Kidney capillary endothelial cell (primary cell): ENCODE measurements at regions not wholly inside any gene's neighbourhood (a gene's known extent, or its start where the extent isn't known, plus 50 kb on each side); places are given as distances from the start of the nearest gene placed in this dataset.

ENCODE experiments used
- DNase-seq: peaks from one replicate; pipeline ENCODE4 v3.0.0-alpha.2; 2018; ENCODE audit warnings: low spot score

DNA sequence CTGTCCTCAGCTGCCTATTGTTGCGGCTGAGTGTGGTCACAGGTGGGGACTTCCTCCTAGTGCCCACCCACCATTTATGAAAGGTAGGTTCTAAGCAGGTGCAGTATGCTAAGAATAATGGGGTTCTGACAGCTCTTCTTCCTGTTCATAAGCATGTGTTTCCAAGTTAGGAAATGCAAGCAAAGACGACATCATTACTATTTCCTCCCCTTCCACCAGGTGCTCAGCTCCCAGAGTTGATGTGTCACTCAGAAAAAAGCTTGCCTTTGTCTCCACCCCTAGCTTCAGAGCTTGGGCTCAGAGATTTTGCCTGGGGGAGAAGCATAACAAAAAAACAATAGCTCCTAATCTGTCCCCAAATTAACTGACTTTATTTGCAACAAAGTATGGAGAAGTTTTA, 1076.7 kb downstream of the NR2F1-AS1 start:
- no peak for DNase-seq

DNA sequence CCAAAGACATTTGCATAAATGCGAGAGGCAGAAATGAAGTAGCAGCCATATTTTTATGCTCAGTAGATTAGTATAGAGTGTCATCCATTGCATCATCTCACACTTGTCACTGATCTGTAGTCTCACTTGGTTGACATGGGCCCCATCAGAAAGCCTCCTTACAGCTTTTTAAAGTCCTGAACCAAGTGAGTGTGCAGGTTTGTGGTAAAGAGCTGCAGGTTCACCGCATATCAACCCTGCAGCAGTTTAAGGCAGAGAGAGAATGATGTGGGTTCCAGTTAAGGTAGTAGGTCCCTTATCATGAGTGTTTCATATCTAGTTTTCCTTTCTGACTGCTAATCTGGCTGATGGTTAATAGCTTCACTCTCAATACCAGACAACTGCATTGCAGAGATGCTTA, 1080.3 kb downstream of the NR2F1-AS1 start:
- no peak for DNase-seq

DNA sequence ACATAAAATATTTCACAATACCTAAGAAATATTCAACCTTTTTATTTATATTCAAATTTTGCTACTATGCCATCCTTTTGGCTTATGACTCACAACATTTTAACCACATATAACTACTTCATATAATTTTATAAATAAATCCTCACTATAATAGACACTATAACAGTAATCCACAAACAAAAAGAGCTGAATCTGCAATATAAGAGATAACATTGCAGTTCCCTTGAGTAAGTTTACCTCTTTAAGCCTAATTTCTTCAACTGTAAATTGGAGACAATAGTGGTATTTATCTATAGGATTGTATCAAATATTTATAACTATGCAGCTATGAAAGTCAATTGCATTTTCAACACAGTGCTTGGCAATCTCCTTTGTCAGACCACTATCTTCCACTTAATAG, 1084.5 kb downstream of the NR2F1-AS1 start:
- DNase-seq: no peak

DNA sequence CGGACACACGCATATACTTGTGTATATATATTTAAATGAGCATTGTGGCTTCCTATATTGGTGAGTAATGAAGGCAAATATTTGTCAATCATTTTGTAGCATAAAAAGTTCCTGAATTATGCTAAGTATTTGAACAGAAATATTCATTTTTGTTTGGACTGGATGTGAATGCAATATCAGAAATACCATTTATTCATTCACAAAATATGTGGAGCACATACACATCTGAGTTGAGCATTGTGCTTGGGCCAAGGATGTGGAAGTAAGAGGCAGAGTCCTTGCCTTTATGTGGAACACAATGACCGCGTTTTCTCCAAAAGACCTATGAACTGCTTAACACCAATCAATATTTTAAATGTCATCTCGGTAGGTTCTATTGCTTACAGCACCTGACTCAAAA, 1086.5 kb downstream of the NR2F1-AS1 start:
- no peak for DNase-seq

DNA sequence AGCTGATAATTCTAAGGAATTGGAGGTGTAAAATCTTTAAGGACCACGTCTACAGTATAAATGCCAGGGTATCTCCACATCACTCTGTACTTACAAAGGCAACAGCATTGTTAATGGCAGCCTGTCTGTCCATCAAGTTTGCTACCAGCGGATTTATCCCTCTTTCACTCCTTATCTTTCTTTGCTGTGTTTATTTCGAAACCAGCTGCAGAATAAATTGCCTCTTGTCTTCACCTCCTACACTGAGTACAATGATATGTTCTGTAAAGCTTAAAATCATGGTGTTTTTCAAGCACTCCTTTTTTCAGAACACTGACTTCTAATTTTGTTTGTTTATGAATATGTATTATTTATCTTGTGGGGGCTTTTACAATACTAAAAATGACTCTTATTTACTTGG, 1088.1 kb downstream of the NR2F1-AS1 start:
- DNase-seq: no peak

DNA sequence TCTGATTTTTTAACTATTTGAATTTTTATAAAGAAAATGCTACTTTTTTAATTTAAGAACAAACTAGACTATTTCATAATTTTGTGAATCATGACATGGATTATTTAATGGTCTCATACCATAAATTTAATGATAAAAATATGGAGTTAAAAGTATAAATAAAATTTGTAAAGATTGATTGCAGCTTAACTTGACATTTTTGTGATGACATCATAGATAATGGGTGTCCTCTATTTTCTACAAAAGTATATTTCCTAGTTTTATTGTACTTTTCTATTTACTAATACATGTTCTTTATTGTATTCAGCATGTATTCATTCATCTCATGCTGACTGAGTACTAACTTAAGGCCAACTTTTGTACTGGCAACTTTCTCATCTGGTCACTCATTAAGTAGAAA, 1096.5 kb downstream of the NR2F1-AS1 start:
- DNase-seq: no peak

DNA sequence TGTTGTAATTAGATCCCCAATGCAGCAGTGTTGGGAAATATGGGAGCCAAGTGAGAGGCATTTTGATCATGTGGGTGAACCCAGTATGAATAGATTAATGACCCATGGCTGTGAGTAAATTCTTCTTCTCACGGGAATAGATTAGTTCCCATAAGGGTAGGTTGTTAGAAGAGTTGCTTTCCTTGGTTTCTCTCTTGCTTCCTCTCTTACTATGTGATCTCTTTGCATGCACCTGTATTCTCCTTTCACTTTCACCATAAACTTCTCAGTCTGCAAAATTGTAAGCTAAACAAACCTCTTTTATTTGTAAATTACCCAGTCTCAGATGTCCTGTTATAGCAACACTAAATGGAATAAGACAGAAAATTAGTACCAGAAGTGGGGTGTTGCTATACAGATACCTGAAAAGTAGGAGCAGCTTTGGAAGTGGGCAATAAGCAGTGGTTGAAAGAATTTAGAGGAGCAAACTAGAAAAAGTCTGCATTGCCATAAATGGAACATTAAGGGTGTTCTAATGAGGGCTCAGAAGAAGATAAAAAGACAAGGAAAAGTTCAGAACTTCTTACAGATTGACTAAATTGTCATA, 1090.0 kb upstream of the ARRDC3 start:
- no peak for DNase-seq

DNA sequence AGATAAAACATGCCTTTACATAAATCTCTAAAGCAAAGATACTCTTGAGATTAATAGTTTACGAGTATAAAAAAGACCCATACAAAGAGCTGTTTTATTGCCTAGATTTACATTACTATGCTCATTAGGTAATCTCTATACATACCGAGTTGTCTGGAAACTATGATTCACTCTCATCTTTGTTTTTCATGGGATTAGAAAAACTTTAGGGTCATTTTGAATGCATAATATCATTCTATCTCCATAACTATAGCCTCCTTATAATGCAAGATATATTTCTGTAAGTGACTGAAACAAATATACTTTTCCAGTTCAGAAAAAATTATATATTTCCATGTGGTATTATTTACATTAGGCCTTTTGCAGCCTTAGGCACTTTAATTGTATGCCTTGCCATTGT, 1088.7 kb upstream of the ARRDC3 start:
- DNase-seq: no peak

DNA sequence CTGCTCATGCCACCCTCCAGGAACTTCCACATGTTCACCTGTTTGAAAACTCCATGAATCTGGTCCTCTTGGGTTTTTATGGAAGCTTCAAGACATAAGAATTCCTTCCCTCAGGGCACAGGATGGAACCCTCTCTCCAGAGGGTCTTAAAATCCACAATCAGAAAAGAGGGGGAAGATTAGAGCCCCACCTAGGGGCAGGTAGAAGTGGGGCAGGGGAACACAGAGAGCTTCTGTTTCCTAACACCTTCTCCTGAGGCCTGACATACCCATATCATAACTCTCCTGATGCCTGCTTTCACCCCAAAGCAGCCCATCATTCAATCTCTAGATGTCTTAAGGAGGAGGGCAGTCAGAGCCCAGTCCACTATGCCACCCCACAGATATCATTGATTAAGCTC, 1087.7 kb upstream of the ARRDC3 start:
- DNase-seq: no peak

DNA sequence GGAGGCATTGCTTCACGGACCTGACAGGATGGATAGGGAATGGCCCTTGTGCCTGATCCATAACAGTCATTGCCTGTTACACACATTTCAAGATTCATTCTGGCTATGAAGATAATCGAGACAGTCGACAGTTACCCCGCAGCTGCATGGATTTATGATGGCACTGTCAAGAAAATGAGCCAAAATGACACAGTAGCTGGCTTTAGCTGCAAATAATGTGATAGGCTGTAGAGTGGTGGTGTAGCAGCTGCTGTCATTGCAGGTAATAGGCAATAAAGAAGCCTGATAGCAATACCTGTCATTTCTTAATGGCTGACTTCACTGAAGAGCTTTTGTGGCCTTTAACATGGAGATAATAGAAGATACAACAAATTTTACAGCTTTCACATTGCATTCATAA, 1085.2 kb upstream of the ARRDC3 start:
- no peak for DNase-seq

DNA sequence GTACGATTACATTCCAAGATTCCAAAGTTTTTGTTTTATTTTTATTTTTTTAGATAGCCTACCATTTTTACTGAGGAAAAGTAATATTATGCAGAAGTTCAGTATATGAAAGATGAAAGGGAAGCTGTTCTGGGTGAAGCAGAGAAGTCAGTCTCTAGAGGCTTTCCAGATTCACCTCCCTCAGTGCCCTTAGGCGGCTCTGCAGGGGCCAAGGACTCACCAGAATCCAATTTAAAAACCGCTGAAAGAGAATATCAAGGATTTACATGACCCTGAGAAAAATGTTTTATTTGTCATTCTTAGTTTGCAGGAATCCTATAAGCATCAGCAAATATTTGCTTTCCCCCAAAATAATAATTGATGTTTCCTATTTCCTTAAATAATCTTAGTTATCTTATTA, 1084.6 kb upstream of the ARRDC3 start:
- DNase-seq: no peak

DNA sequence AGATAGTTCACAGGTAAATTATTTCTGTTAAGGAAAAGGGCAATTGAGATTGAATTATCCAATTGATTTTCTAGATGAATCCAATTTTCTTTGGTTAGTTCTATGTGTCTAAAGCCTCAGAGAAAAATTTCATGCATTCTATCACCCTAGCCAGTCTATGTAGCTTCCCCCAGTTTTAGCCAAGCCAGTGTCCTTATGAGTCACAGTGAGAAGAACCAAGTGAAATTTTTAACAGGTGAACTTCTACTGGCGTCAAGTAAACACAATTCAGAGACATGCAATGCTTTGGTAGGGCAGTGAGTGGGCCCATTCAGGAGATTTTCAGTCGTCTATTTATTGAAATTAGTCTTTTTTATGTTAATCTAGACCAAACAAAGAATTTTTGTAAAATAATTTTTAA, 1077.4 kb upstream of the ARRDC3 start:
- no peak for DNase-seq

DNA sequence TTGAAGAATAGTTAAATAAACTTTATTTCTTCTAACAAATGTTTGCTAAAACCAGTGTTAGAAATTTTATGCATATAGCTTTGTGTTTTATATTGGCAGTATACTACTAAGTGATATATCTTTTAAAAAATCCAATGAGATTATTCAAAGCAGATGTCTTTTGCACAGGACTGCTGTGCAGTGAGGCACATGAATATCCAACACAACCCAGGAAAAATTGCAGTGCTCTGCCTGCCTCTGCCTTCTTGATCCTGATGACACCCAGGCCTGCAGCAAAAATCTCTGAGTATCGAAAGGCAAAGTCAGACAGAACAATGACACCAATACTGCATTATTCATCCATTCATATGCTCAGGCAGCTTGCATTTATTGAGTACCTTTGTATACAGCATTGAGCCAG, 1076.5 kb upstream of the ARRDC3 start:
- DNase-seq: no peak

DNA sequence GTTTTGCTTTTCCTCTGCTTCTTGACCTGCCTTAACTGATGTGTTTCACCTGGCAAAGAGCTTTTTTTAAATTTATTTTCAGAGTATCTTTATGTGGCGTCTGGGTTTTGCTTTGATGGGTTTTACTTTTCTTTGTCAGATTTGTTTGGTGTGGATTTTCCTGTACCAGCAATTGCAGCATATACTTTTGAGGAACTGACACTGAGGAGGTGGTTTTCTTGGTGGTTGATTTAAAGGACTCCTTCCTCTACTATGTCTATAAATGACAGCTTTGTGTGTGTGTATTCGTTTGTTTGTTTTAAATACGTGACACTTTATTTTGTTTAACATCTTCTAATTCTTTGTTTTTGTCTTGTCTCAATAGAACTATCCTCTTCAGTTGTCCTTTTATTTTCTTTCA, 1071.9 kb upstream of the ARRDC3 start:
- no peak for DNase-seq

DNA sequence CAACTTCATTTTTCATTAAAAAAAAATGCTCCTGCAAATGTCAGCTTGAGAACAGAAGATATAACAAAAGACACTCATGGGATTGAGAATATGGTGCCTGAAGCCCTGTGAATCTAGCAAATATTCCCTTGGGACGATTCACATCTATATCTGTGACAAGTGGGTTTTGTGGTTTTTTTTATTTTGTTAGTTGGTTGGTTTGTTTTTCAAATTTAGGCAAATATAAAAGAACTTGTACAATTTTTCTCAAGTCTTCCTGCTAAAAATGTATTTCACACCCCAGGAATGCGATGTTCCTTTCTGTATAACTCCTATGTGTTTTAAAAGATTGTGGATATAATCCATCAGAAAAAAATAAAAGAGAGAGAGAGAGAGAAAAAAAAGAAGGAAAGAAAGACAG, 1061.8 kb upstream of the ARRDC3 start:
- no peak for DNase-seq

DNA sequence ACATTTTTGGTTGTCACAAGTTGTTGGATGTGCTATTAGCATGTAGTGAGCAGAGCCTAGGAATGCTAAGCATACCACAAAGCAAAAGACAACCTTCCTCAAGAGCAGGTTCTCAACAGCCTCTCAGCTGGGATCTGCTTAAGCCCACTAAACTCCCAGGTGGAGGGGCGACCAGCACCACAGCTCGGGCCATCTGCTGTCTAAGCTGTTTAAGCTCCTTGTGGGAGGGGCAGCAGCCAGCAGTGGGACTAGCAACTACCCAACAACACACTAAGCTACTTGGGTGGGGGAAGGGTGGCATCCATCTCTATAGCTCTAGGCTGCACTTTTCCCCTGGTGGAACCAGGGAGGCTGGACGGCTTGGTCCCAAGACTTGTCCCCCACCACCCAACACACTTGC, 1052.7 kb upstream of the ARRDC3 start:
- no peak for DNase-seq

DNA sequence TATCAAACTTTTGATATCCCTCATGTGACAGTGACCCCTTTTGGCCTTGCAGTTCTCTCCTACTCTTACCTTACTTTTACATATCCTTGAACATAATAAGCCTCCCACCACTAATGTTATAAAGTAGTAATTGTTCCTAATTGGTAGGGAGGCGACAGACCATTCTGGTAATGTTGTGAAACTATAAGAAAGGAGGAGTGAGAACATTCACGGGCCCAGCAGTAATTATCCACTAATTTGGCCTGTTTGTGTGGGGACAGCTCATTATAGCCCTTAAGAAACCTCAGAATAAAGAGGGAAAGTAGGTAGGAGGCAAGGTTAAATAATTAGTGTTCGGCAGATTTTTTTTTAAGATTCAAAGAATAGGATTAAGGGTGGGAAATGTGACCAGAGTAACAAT, 1046.5 kb upstream of the ARRDC3 start:
- no peak for DNase-seq

DNA sequence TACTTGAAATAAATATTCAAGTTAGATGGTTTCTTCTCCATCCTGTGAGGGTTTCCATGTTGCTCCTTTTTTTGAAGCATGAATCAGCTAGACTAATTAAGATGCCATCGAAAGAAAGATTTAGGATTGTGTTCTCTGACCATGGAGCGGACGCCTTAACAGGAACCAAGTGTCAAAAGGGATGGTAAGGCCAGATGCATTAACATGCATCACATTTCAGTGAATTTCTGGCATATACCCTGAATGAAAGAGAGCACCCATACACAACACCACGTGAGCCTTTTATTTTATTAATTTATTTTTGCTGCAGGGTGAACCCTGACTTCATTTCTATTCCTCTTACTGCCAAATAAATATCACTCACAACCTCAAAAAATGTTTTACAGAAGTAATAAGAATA, 1045.3 kb upstream of the ARRDC3 start:
- DNase-seq: no peak

DNA sequence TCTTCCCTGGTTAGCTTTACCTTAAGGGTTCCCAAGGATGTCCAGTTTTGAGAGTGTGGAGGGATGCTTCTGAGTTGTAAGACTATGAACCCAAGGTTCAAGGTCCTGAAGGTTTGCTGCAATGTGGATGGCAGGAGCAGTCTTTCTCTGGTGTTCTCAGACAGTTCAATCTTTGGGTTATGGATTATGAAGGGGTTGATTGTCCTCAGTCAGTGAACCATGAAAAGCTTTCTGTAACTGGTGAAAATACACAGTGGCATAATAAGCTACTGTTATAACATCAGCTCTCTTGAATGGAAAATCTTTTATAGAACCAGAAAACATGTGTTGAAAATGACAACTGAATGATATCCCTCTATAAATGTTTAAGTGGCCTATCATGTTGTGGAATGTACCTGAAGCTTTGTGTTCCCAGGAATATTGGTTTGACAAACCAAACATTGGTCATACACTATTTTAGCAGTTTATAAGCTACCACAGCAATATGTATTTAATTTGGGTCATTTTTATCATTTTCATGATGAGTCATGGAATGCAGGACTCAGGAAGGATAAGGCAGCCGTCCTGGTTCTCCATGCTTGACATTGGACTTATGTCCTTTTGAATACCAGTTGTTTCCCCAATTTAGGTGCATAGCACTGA, 1041.8 kb upstream of the ARRDC3 start:
- no peak for DNase-seq

DNA sequence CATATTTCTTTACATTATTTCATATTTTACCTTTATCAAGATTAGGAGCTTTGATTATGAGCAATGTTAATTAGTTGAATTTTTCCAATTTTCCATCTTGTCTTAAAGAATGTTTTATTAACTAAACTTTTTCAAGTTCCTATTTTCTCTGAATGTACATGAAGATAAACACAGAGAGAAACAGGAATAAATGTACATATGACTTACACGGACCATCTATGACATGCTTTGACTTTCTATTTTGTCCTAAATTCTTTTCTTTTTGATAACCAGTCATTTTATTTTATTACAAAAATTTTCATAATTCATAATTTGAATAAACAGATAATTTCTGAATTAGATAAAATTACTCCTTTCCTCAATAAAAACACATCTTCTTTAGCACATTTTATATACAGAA, 1038.8 kb upstream of the ARRDC3 start:
- no peak for DNase-seq

DNA sequence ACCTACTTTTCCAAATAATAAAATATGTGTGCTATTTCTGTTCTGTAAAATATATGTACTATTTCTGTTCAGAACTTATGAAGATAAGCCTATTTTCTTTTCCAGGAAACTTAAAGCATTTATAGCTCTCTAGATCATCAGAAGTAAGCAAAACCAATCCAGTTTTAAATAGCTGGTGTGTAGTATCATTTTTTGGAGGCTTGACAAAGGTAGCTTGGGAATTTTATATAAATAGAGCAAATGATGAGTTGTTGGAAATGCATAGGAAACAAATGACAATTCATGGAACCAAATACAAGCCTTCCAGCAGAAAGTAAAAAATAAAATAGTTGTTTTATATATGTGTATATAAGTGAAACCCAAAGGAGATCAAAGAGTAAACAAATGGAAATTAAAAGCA, 1038.1 kb upstream of the ARRDC3 start:
- no peak for DNase-seq

DNA sequence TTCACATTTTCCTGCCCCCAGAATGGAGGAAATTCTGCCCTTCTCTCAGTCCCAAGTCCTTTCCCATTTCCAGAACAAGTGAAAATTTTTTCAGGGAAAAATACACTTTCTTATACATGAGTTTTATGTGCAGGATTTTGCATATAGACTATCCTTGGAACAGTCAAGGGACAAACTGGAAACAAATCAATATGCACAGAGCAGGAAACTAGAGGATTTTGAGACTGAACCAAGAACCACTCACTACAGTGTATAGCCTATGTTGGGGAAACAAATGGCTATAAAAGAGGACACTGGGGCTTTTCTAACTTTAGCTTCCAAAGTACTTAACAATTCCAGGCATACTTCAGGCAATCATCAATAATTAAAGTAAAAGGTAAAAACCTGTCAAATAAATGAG, 1036.1 kb upstream of the ARRDC3 start:
- no peak for DNase-seq

DNA sequence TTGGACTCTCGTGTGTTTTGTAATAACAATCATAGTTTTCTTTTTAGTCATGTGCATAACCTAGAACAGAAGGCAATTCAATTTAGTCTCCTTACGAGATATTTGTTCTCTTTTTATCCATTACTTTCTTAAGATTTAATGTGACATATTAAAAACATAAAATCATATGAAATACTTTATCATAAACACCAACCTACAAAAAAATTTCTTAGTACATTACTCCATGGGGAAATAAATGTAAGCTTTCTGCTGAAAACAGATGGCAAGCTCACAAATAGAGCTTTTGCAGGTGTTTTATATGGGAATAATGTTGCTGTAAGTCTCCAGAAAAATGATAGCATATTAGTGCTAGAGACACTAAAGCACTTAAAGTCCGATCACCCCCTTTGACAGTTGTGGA, 1035.2 kb upstream of the ARRDC3 start:
- DNase-seq: no peak

DNA sequence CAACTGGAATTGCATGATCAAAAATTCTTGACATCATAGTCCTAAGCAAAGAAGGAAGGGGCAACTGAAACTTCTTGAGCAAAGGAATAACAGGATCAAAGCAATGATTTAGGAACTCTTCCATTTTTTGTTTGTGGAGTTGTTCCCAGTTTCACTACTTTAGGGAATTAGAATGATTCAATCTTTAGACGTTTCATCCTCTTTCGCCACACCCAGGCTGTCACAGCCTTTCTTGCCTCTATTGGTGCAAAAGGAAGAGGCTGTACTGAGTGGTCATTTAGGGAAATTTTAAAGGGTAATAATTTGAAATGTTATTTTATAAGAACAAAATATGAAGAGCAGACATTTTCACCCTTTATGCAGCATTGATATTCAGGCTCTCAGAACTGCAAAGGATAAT, 1026.0 kb upstream of the ARRDC3 start:
- no peak for DNase-seq
